ENCODE measurements at regions not wholly inside any gene's neighbourhood (a gene's known extent, or its start where the extent isn't known, plus 50 kb on each side); places are given as distances from the start of the nearest gene placed in this dataset.

GRCh38 chr1:103953386-103953785 is 203.7 kb downstream of the AMY1C start:
- H3K9me3 ChIP-seq, result no peaks in the 10 kb centered on the region
- DNase-seq (ENCODE audit: low spot score) (no peak), ATAC-seq (ENCODE audit: insufficient number of reproducible peaks, low FRiP score, low read depth) (no peak)
- no peaks in the 10 kb centered on the region for H3K27me3 ChIP-seq (replicated peaks; ENCODE audit: insufficient read depth)
- TF ChIP-seq CTCF (IDR thresholded peaks at IDR 0.05), result no peak
- H3K4me1 ChIP-seq (ENCODE audit: control insufficient read depth in 1 of 2, low read depth in 2 of 2), result no peaks in the 10 kb centered on the region
- no peaks in the 10 kb centered on the region for H3K36me3 ChIP-seq
- H3K27ac ChIP-seq, result no peak overlapping the region
- no peak overlapping the region for H3K4me3 ChIP-seq

- H3K27me3 ChIP-seq (replicated peaks; ENCODE audit: insufficient read depth), result no peaks in the 10 kb centered on the region
- no peak for DNase-seq (ENCODE audit: low spot score)
- no peak for TF ChIP-seq CTCF (IDR thresholded peaks at IDR 0.05)
- H3K9me3 ChIP-seq, result peaks cover 4% of the 10 kb centered on the region
- H3K36me3 ChIP-seq, result no peaks in the 10 kb centered on the region
- H3K4me3 ChIP-seq, result no peak overlapping the region
- no peak overlapping the region for H3K27ac ChIP-seq
- ATAC-seq (ENCODE audit: insufficient number of reproducible peaks, low FRiP score, low read depth), result no peak
- H3K4me1 ChIP-seq (ENCODE audit: control insufficient read depth in 1 of 2, low read depth in 2 of 2), result no peaks in the 10 kb centered on the region
Measured at GRCh38 chr1:103958699-103959098, 209.0 kb downstream of the AMY1C start.

DNA sequence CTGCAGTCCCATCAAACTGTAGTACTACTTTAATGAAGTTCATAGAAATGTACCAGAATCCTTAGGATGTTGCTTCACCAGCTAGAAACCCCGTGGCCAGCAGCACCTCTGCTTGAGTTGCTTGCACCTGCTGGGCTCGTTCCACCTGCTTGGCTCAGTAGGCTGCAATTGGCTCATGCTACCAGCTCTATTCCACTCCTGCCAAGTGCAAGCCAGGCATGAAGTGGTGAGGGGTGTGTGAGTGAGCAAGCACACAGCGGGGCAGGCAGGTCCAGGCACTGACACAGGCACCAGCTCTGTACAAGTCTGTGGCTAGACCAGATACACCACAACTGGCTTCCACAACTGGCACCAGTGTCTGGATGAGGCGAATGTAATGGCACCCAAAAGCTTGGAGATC is 209.9 kb downstream of the AMY1C start:
- no peak for ATAC-seq (ENCODE audit: insufficient number of reproducible peaks, low FRiP score, low read depth)
- Histone ChIP-seq H3K9me3 (peaks cover 4% of the 10 kb centered on the region), H3K27me3 (replicated peaks; ENCODE audit: insufficient read depth) (no peaks in the 10 kb centered on the region), H3K4me3 (no peak overlapping the region), H3K27ac (no peak overlapping the region), H3K4me1 (ENCODE audit: control insufficient read depth in 1 of 2, low read depth in 2 of 2) (no peaks in the 10 kb centered on the region), H3K36me3 (no peaks in the 10 kb centered on the region)
- DNase-seq (ENCODE audit: low spot score), result no peak
- TF ChIP-seq CTCF (IDR thresholded peaks at IDR 0.05), result no peak

- no peak for ATAC-seq (ENCODE audit: insufficient number of reproducible peaks, low FRiP score, low read depth)
- Histone ChIP-seq H3K27me3 (replicated peaks; ENCODE audit: insufficient read depth) (no peaks in the 10 kb centered on the region), H3K27ac (no peak overlapping the region), H3K9me3 (peaks cover 4% of the 10 kb centered on the region), H3K36me3 (no peaks in the 10 kb centered on the region), H3K4me1 (ENCODE audit: control insufficient read depth in 1 of 2, low read depth in 2 of 2) (no peaks in the 10 kb centered on the region), H3K4me3 (no peak overlapping the region)
- no peak for TF ChIP-seq CTCF (IDR thresholded peaks at IDR 0.05)
- DNase-seq (ENCODE audit: low spot score), result no peak
Measured at GRCh38 chr1:103960045-103960444, 210.3 kb downstream of the AMY1C start.

GRCh38 chr1:103960710-103961109 is 211.0 kb downstream of the AMY1C start:
- DNase-seq (ENCODE audit: low spot score) (no peak), ATAC-seq (ENCODE audit: insufficient number of reproducible peaks, low FRiP score, low read depth) (no peak)
- Histone ChIP-seq H3K4me3 (no peak overlapping the region), H3K36me3 (no peaks in the 10 kb centered on the region), H3K4me1 (ENCODE audit: control insufficient read depth in 1 of 2, low read depth in 2 of 2) (no peaks in the 10 kb centered on the region), H3K27ac (no peak overlapping the region), H3K27me3 (replicated peaks; ENCODE audit: insufficient read depth) (no peaks in the 10 kb centered on the region), H3K9me3 (peaks cover 4% of the 10 kb centered on the region)
- no peak for TF ChIP-seq CTCF (IDR thresholded peaks at IDR 0.05)

All from thoracic aorta (tissue), 2 donors.